GM12891 (cell line): ENCODE measurements at regions not wholly inside any gene's neighbourhood (a gene's known extent, or its start where the extent isn't known, plus 50 kb on each side); places are given as distances from the start of the nearest gene placed in this dataset.

Source experiments
- POLR2A ChIP-seq: IDR thresholded peaks from 2 replicates; pipeline ENCODE4 v1.6.1; 2011; ENCODE audit warnings: low read depth, low read length, control low read depth
- POLR2AphosphoS5 ChIP-seq: IDR thresholded peaks from 2 replicates; pipeline ENCODE4 v1.6.1; 2011; ENCODE audit warnings: low read depth, low read length, control low read depth

GRCh38 chr15:77693576-77693975 is 60.9 kb upstream of the LINGO1 start:
- TF ChIP-seq POLR2A, result no peak
- TF ChIP-seq POLR2AphosphoS5, result no peak
